T follicular helper cell (primary cell): ENCODE measurements at regions not wholly inside any gene's neighbourhood (a gene's known extent, or its start where the extent isn't known, plus 50 kb on each side); places are given as distances from the start of the nearest gene placed in this dataset.
"Not testable (repeated sequence)": the region's sequence is repeated elsewhere in the genome, so short reads cannot be mapped to it uniquely, and the experiment has no call there.

Source experiments
- DNase-seq: peaks from one replicate; pipeline ENCODE4 v3.0.0-alpha.2; 2020; ENCODE audit warnings: low read depth

- no peak for DNase-seq
These were observed 988.0 kb downstream of the PCDH17 start for GRCh38 chr13:58619396-58620113.

GRCh38 chr13:58620176-58620575 lies 988.6 kb downstream of the PCDH17 start:
- DNase-seq, result no peak

GRCh38 chr13:58625703-58626389 lies 994.3 kb downstream of the PCDH17 start:
- no peak for DNase-seq

- no peak for DNase-seq
These were observed 999.2 kb downstream of the PCDH17 start for GRCh38 chr13:58630794-58631193.

- no peak for DNase-seq
These were observed 1001.7 kb downstream of the PCDH17 start for GRCh38 chr13:58633226-58633625.

- DNase-seq, result no peak
These were observed 1023.5 kb downstream of the PCDH17 start for GRCh38 chr13:58655086-58655485.

- DNase-seq, result no peak
These were observed 1029.3 kb downstream of the PCDH17 start for GRCh38 chr13:58660826-58661225.

- no peak for DNase-seq
These were observed 1034.8 kb downstream of the PCDH17 start for GRCh38 chr13:58666331-58666730.

- DNase-seq, result no peak
These were observed 1035.6 kb downstream of the PCDH17 start for GRCh38 chr13:58667096-58667495.

GRCh38 chr13:58680115-58680514 lies 1048.6 kb downstream of the PCDH17 start:
- no peak for DNase-seq

GRCh38 chr13:58682616-58683015 lies 1051.1 kb downstream of the PCDH17 start:
- no peak for DNase-seq

GRCh38 chr13:58687148-58687547 lies 1055.6 kb downstream of the PCDH17 start:
- no peak for DNase-seq

GRCh38 chr13:58698531-58698930 lies 1067.0 kb downstream of the PCDH17 start:
- DNase-seq, result no peak

GRCh38 chr13:58704953-58705352 lies 1073.4 kb downstream of the PCDH17 start:
- DNase-seq, result no peak

- no peak for DNase-seq
These were observed 1074.9 kb downstream of the PCDH17 start for GRCh38 chr13:58706421-58706820.

GRCh38 chr13:58712191-58712590 lies 1080.6 kb downstream of the PCDH17 start:
- DNase-seq, result no peak

- DNase-seq, result not testable (repeated sequence)
These were observed 1082.5 kb downstream of the PCDH17 start for GRCh38 chr13:58714016-58714415.

GRCh38 chr13:58721273-58721672 lies 1089.7 kb downstream of the PCDH17 start:
- DNase-seq, result no peak

GRCh38 chr13:58728126-58728525 lies 1096.6 kb downstream of the PCDH17 start:
- no peak for DNase-seq

- no peak for DNase-seq
These were observed 1097.8 kb downstream of the PCDH17 start for GRCh38 chr13:58729361-58729760.

- no peak for DNase-seq
These were observed 1113.1 kb downstream of the PCDH17 start for GRCh38 chr13:58744686-58745085.

- no peak for DNase-seq
These were observed 1136.0 kb downstream of the PCDH17 start for GRCh38 chr13:58767566-58767965.

GRCh38 chr13:58773280-58773859 lies 1141.8 kb downstream of the PCDH17 start:
- no peak for DNase-seq
